HG03108 (cell line): ENCODE measurements at regions not wholly inside any gene's neighbourhood (a gene's known extent, or its start where the extent isn't known, plus 50 kb on each side); places are given as distances from the start of the nearest gene placed in this dataset.

ENCODE experiments used
- ATAC-seq: cut with Tn5 transposase; IDR thresholded peaks from one replicate; pipeline ENCODE4 v1.9.1; 2021; ENCODE audit warnings: moderate library complexity; ENCODE audit not compliant: unreplicated experiment

GRCh38 chr15:98187549-98187948 lies 227.0 kb downstream of the ARRDC4 start:
- no peak for ATAC-seq

DNA sequence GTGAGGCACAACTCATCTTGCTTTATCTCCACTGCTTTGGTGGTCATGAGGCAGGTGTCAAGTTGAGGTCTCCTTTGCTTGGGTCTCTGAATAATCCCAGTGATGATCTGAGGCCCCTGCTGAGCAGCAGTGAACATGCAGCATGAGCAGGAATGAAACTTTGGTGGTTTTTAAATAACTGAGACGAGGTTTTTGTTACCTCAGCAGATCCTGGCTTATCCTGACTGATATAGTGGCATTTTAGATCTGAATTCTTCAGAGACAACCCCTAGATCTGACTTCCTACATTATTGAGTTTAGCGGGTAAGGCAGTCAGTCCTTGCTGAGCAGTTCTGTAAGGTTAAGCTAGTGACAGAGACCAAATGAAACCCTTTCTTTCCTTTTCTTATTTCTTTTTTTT lies 230.4 kb downstream of the ARRDC4 start:
- no peak for ATAC-seq

- no peak for ATAC-seq
Measured at GRCh38 chr15:98195796-98196195, 235.3 kb downstream of the ARRDC4 start.

DNA sequence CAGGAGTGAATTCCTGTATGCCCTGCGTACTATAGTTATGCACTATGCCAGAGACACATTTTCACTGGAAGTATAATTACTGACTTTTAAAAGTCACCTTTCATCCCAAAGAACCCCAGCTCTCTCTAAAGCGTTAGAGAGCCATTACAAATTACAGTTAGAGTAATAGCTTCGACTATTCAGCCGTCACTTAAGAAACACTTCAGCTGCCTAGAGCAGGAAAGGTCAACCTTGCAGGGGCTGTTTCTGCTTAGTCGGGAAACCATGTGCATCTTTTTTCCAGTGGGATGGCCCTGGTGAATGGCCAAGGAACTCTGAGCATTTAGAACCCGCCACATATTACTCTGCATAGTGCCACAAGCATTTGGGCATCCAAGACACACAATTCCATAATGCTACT lies 235.9 kb downstream of the ARRDC4 start:
- ATAC-seq: no peak

DNA sequence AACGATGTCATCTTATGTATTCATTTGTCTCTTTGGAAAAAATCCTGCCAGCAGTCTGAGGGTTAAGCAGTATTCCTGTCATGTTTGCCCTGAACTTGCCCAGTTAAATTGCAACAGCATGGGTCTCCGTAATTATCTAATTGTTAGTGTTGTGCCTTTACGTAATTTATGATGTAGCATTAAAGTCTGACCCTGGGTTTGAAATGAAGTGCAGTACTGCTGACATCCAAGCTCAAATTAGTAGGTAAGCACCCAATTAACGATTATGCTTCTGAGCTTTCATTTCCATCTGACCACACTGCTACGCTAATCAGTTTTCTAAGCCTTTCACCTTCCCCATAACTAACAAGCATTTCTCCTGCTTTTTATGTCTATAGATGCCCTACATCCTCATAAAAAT lies 241.8 kb downstream of the ARRDC4 start:
- no peak for ATAC-seq

DNA sequence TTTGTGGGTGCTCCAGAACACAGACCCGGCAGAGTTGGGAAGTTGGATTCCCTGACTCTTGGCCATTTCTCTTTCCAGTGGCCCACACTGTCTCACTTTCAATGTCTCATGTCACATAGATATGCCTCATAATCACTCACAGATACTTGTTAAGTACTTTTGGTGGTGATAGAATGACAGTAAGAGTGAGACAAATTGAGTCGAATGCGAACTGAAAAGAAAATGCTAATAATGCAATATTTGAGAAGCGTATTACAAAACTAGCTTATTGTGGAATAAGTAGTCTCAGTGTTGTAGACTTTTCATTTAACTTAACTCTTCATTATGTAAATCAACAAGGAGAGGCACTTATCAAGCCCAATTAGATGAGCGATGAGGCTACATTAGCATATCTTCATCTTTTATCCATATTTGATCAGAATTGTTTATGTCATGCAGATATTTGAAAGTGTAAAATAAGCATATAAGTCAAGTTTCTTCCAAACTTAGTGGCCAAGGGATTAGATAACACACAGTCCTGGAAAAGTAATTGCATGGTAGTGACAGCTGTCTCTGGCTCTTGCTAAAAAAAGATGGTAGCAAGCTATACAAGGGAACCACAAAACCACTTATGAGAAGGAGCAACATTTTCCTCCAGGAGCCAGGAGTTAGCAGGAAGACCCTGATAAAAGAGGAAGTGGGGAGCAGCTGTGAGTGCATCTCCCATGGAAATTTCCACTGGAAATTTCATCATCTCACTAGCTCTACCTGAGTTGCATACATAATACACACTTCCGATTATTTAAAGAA lies 243.6 kb downstream of the ARRDC4 start:
- no peak for ATAC-seq

DNA sequence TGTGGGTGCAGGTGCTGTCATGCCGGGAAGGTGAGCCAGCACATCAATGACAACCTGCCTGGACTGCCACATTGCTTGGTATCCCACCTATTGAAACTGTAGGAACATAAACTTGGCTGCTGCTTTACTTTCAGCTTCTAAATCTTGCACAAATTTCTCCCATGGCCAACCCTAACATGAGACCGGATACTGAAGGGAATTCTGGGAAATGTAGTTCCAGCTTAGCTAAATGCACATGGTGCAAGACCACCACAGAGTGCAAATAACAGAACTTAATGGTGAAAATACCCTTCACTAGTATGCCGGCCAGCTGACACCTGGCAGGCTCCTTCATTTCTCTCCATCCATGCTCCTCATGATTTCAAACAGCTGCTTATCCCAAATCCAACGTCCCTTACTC lies 247.4 kb downstream of the ARRDC4 start:
- no peak for ATAC-seq

DNA sequence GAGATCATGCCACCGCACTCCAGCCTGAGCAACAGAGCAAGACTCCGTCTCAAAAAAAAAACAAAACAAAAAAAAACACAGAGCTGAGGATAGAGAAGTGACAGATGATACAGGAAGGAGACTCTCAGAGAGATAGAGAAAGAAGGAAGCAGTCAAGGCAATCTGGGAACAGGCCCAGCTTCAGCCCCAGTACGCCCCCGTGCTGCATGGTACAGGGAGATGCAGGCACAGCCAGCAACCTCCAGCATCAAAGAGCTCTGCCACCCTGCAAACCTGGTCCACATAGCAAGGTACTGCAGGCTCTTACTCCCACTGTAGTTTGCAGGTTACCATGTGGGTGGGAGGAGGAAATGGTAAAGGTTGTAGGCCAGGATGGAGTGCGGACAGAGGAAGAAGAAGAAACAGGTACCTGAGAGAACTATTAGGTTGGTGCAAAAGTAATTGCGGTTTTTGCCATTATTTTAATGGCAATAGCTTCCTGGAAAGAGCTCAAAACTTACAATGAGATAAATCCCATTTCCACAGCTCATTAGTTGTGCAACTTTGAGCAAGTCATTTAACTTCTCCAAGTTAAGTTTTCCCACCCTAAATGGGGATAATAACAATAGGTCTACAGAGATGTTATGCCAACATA lies 253.0 kb downstream of the ARRDC4 start:
- no peak for ATAC-seq

DNA sequence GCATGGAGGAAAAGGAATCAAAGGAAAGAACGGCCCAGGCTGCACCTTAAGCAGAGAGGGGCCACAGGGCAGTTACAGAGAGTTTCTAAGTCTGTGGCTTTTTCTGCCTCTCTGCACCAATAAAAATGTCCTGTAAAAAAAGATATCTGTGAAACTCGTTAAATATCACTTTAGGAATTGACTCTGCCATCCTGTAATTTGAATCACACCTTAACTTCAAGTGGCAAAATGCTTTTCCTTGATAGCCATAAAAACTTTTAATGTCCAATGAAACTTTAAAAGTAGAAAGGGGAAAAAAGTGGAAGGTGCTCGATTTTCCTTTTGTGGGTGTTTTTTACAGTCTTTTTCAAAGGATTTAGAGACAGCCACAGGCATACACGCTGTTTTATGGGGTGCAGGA lies 255.7 kb downstream of the ARRDC4 start:
- no peak for ATAC-seq

DNA sequence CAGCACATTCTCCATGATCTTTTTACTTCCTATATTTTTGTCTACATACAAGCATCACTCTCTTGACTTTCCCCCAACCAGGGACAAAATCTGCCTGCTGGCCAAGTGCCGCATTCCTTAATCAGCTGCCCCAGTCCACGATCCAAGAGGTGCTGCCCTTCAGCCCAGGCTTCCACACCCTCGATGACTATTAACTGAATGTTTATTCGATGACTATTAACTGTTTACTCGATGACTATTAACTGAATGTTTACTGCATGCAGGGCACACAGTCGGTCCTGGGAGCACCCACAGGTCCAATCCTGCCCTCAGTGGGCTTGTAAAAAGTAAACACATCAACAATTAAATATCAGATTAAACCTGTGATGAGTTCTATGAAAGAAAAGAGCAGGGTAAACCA lies 256.9 kb downstream of the ARRDC4 start:
- no peak for ATAC-seq

GRCh38 chr15:98221144-98221543 lies 260.6 kb downstream of the ARRDC4 start:
- ATAC-seq: no peak

DNA sequence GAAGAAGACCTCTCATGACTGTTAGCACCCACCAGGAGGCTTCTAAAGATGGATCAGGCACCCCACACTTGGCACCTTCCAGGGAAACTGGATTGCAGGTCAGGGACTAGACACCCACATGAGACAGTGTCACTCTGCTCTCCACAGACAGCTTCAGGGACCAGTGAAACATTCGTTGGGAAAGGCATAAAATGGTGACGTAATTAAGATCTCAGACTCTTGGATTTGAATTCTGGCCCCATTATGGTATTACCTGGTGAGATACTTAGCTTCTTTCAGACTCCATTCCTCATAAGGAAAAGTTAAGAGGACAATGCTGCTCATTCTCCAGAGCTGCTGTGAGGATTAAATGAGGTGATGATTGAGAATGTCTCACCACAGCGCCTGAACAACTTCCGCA lies 261.1 kb downstream of the ARRDC4 start:
- ATAC-seq: no peak

- ATAC-seq: no peak
Measured at GRCh38 chr15:98226149-98226548, 265.6 kb downstream of the ARRDC4 start.

DNA sequence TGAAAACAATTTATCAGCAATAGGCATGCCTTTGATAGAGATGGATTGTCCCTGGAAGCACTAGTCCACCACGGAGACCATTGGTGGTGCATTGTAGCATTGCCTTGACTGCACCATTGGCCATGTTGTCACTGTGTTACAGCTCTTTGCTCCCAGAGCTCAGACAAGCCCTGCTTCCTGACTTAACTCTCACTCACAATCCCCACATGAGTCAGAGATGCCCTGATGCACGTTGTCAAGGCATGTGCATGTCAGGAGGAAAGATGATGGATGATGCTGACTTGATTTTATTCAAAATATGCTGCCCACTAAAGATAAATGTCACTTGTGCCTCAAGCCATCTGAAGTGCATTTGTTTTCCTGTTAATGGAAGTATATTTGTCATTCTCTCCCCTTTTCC lies 266.1 kb downstream of the ARRDC4 start:
- no peak for ATAC-seq

GRCh38 chr15:98228846-98229245 lies 268.3 kb downstream of the ARRDC4 start:
- ATAC-seq: no peak

- no peak for ATAC-seq
Measured at GRCh38 chr15:98230975-98231374, 270.5 kb downstream of the ARRDC4 start.

- no peak for ATAC-seq
Measured at GRCh38 chr15:98231696-98232440, 271.4 kb downstream of the ARRDC4 start.

- no peak for ATAC-seq
Measured at GRCh38 chr15:98232761-98233160, 272.3 kb downstream of the ARRDC4 start.

DNA sequence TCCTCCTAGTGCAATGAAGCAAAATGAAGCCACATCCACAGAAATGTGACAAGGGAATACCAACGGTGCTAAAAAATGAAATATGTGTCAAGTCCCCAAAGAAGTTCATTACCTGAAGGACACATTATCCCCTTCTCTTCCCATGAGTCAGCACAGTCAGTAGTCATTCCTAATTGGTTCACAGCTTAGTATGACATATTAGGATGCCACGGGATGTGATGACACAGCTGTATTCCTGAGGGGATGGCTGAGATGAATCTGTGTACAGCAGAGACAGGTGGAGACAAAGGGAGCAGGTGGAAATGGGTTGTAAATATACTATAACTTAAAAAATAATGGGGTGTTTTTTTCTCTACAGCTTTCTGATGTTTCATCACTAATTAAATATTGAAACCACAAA lies 273.4 kb downstream of the ARRDC4 start:
- ATAC-seq: no peak

DNA sequence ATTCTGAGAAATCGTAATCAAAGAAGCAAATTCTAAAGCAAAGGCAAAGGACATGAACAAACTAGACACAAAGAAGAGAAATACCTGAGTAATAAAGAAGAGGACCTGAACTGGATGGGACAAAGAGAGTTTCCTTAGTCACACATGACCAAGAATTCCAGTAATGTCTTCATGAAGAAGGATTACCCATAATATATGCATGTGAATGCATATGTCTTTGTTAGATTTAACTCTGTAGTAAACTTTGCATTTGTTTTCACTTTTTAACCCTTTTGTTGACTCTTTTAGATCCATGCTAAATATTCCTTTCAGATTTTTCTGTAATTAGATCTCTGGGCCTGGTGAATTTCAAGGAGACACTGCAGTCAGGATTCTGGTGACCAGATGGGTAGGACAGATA lies 279.8 kb downstream of the ARRDC4 start:
- no peak for ATAC-seq

GRCh38 chr15:98241032-98241554 lies 280.6 kb downstream of the ARRDC4 start:
- ATAC-seq: no peak

DNA sequence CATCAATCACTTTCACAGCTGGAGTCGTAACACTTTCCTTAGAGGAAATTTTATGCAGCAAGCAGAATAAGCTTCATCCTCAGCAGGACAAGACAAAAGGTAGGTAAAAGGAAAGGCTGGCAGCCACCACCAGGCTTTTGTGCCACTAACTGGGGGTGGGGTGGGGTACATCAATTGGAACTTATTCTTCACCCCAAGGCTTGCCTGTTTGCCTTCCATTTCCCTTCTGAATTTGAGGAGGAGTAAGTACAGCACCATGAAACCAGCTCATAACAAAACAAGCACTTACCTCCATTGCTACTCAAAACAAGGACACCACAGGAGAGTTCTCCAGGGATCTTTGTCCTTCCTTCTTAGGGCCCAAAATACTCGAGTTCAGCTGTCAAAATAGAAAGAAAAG lies 296.8 kb downstream of the ARRDC4 start:
- ATAC-seq: no peak
